ENCODE measurements at regions not wholly inside any gene's neighbourhood (a gene's known extent, or its start where the extent isn't known, plus 50 kb on each side); places are given as distances from the start of the nearest gene placed in this dataset.

- TF ChIP-seq CTCF (IDR thresholded peaks at IDR 0.05; ENCODE audit: low read depth, low read length) = no peak
- no peak for TF ChIP-seq EZH2phosphoT487 (IDR thresholded peaks at IDR 0.05; ENCODE audit: low read depth)
Observed at GRCh38 chr9:75743855-75744254, 146.6 kb upstream of the PCSK5 start.

Data from OCI-LY3 (cell line).